HFFc6 (cell line): ENCODE measurements at regions not wholly inside any gene's neighbourhood (a gene's known extent, or its start where the extent isn't known, plus 50 kb on each side); places are given as distances from the start of the nearest gene placed in this dataset.

Experiments used
- DNase-seq: peaks from one replicate; pipeline ENCODE4 v3.0.0-alpha.2; 2018
- H3K27ac Mint-ChIP-seq: 2 replicates; pipeline ENCODE4 v1.8.0; 2020; ENCODE audit warnings: mild to moderate bottlenecking, mixed read lengths
- H3K27me3 Mint-ChIP-seq: 2 replicates; pipeline ENCODE4 v1.8.0; 2021; ENCODE audit warnings: mild to moderate bottlenecking, moderate library complexity, mixed read lengths; ENCODE audit not compliant: insufficient read depth
- H3K36me3 Mint-ChIP-seq: 2 replicates; pipeline ENCODE4 v1.8.0; 2021; ENCODE audit warnings: low read depth, mixed read lengths
- H3K4me1 Mint-ChIP-seq: 2 replicates; pipeline ENCODE4 v1.8.0; 2020; ENCODE audit warnings: low read depth, mixed read lengths
- H3K4me3 Mint-ChIP-seq: 2 replicates; pipeline ENCODE4 v1.8.0; 2020; ENCODE audit warnings: mild to moderate bottlenecking, moderate library complexity, mixed read lengths
- H3K9me3 Mint-ChIP-seq: 2 replicates; pipeline ENCODE4 v1.8.0; 2020; ENCODE audit warnings: mild to moderate bottlenecking, mixed read lengths
- TF ChIP-seq, protein P1 (sequence below): fragments of 200-600 bp; sonication (generic); IDR thresholded peaks from 2 replicates; pipeline ENCODE4 v1.5.0; 2021; ENCODE audit warnings: antibody characterized with exemption, mild to moderate bottlenecking

DNA sequence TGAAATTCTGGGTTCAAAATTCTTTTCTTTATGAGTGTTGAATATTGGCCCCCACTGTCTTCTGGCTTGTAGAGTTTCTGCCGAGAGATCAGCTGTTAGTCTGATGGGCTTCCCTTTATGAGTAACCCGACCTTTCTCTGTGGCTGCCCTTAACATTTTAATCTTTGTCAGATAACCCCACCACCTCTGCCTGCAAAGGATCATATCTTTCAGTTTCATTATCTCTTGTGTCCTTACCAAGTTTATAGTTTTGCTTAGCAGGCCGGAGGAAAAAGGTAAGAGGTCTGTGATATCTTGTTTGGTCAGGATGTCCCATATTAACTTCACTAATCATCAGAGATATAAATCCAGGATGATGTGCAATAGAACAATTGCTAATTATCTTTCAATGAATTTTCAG, 970.2 kb upstream of the TYRP1 start:
- Mint-ChIP-seq H3K27me3 (no peaks in the 10 kb centered on the region), H3K4me3 (no peak overlapping the region), H3K4me1 (no peaks in the 10 kb centered on the region), H3K36me3 (no peaks in the 10 kb centered on the region), H3K9me3 (peaks cover 55% of the 10 kb centered on the region), H3K27ac (no peak overlapping the region)
- no peak for DNase-seq
- TF ChIP-seq, protein P1, sequence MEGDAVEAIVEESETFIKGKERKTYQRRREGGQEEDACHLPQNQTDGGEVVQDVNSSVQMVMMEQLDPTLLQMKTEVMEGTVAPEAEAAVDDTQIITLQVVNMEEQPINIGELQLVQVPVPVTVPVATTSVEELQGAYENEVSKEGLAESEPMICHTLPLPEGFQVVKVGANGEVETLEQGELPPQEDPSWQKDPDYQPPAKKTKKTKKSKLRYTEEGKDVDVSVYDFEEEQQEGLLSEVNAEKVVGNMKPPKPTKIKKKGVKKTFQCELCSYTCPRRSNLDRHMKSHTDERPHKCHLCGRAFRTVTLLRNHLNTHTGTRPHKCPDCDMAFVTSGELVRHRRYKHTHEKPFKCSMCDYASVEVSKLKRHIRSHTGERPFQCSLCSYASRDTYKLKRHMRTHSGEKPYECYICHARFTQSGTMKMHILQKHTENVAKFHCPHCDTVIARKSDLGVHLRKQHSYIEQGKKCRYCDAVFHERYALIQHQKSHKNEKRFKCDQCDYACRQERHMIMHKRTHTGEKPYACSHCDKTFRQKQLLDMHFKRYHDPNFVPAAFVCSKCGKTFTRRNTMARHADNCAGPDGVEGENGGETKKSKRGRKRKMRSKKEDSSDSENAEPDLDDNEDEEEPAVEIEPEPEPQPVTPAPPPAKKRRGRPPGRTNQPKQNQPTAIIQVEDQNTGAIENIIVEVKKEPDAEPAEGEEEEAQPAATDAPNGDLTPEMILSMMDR: no peak

DNA sequence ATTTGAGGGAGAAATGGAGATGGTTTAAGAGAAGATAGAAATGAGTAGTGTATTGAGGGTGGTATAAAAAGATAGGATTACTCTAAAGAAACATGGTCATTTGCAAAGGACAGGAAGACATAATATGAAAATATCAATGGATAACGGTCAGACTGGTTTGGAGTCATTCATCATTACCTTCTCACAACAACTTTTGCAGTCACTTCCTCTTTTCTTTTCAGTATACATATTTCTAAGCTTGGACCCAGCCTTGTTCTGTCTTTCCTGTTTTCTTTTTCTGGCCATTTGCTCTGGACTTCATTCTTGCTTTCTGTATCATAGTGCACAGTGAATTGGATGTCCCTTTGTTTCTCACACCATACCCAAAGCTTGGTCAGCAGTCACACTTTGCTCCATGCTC, 966.5 kb upstream of the TYRP1 start:
- no peak for DNase-seq
- H3K27me3 Mint-ChIP-seq: no peaks in the 10 kb centered on the region
- no peaks in the 10 kb centered on the region for H3K4me1 Mint-ChIP-seq
- peaks cover 47% of the 10 kb centered on the region for H3K9me3 Mint-ChIP-seq
- no peaks in the 10 kb centered on the region for H3K36me3 Mint-ChIP-seq
- no peak overlapping the region for H3K27ac Mint-ChIP-seq
- TF ChIP-seq, protein P1: no peak
- H3K4me3 Mint-ChIP-seq: no peak overlapping the region

DNA sequence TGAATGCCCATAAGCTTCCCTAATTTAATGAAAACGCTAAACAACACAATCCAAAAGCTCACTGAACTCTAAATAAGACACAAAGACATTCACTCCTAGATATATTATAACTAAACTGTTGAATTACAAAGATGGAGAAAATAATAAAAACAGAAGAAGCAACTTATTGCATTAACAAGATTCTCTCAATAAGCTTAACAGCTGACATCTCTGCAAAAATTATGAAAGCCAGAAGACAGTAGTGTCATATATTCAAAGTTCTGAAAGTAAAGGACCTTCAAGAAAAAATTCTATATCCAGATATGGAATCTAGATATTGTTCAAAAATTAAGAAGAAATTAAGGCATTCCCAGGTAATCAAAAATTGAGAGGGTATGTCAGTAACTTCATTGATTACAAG, 957.8 kb upstream of the TYRP1 start:
- Mint-ChIP-seq H3K27me3 (no peaks in the 10 kb centered on the region), H3K9me3 (peaks cover 47% of the 10 kb centered on the region), H3K4me3 (no peak overlapping the region), H3K4me1 (no peaks in the 10 kb centered on the region), H3K27ac (no peak overlapping the region), H3K36me3 (0 out of 2 replicates have a peak, but pooled peaks cover 4% of the 10 kb centered on the region)
- no peak for DNase-seq
- TF ChIP-seq, protein P1: no peak

DNA sequence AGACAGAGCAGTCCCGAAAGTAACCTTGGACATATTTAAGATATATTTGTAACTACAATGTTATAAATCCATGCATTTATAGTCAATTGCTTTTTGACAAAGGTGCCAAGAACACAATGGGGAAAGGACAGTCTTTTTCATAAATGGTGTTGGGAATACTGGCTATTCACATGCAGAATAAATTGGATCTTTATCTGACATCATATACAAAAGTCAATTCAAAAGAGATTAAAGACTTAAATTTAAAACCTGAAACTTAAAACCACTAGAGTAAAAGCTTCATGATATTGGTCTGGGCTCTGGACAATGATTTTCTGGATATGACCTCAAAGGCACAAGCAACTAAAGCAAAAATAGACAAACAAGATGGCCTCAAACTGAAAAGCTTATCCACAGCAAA, 950.7 kb upstream of the TYRP1 start:
- DNase-seq: no peak
- Mint-ChIP-seq H3K9me3 (peaks cover 35% of the 10 kb centered on the region), H3K4me3 (no peak overlapping the region), H3K27me3 (no peaks in the 10 kb centered on the region; the same call in 1 of the 2 replicates), H3K36me3 (no peaks in the 10 kb centered on the region), H3K4me1 (no peaks in the 10 kb centered on the region), H3K27ac (no peak overlapping the region)
- TF ChIP-seq, protein P1: no peak

DNA sequence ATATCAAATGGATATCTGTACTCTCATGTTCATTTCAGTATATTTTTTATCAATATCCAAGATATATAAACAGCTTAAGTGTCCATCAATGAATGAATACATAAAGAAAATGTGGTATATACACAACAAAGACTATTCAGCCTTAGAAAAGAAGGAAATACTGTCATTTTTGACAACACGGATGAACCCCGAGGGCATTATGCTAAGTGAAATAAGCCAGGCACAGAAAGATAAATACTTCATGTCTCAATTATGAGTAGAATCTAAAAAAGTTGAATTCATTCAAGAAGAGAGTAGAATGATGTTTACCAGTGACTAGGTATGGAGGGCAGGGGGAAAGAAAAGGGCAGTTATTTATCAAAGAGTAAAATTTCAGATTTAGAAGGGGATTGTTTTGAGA, 949.8 kb upstream of the TYRP1 start:
- Mint-ChIP-seq H3K36me3 (no peaks in the 10 kb centered on the region), H3K27ac (no peak overlapping the region), H3K9me3 (peaks cover 30% of the 10 kb centered on the region), H3K27me3 (no peaks in the 10 kb centered on the region; the same call in 1 of the 2 replicates), H3K4me1 (no peaks in the 10 kb centered on the region), H3K4me3 (no peak overlapping the region)
- TF ChIP-seq, protein P1: no peak
- DNase-seq: no peak

DNA sequence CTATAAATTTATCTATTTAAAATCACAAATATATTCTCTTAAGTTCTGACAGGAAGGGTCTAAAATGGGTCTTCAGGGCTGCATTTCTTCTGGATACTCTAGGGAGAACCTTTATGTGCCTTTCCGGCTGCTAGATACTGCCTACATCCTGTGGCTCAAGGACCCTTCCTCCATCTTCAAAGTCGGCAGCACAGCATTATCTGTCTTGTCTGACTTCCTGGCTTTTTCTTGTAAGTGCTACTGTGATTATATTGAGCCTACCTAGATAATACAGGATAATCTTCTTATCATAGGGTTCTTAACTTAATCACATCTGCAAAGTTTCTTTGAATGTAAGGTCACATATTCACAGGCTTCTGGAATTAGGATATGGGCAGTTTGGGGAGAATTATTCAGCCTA, 943.8 kb upstream of the TYRP1 start:
- Mint-ChIP-seq H3K36me3 (no peaks in the 10 kb centered on the region), H3K27me3 (no peaks in the 10 kb centered on the region), H3K4me1 (no peaks in the 10 kb centered on the region), H3K27ac (no peak overlapping the region), H3K4me3 (no peak overlapping the region), H3K9me3 (peaks cover 30% of the 10 kb centered on the region)
- no peak for DNase-seq
- TF ChIP-seq, protein P1: no peak
